Neural cell (in vitro differentiated cells): ENCODE measurements at regions not wholly inside any gene's neighbourhood (a gene's known extent, or its start where the extent isn't known, plus 50 kb on each side); places are given as distances from the start of the nearest gene placed in this dataset.

Experiments
- CTCF ChIP-seq: fragments of 450-650 bp; IDR thresholded peaks from 2 replicates; pipeline ENCODE4 v1.5.1; 2014; ENCODE audit warnings: antibody characterized with exemption, mild to moderate bottlenecking, moderate library complexity; ENCODE audit not compliant: poor library complexity, severe bottlenecking
- TAF1 ChIP-seq: IDR thresholded peaks from 2 replicates; pipeline ENCODE4 v1.6.1; 2012; ENCODE audit warnings: low read depth

GRCh38 chr13:89831157-89831556, 1516.3 kb upstream of the MIR17HG start:
- no peak for TF ChIP-seq CTCF
- no peak for TF ChIP-seq TAF1
